HG03558 (cell line): ENCODE measurements at regions not wholly inside any gene's neighbourhood (a gene's known extent, or its start where the extent isn't known, plus 50 kb on each side); places are given as distances from the start of the nearest gene placed in this dataset.
"Not testable (repeated sequence)": the region's sequence is repeated elsewhere in the genome, so short reads cannot be mapped to it uniquely, and the experiment has no call there.

ENCODE experiments used
- ATAC-seq: cut with Tn5 transposase; IDR thresholded peaks from one replicate; pipeline ENCODE4 v1.9.1; 2021; ENCODE audit warnings: moderate number of reproducible peaks; ENCODE audit not compliant: unreplicated experiment; ENCODE audit errors: extremely low read depth

GRCh38 chr4:128543696-128544095 is 256.1 kb upstream of the PGRMC2 start:
- ATAC-seq = no peak

GRCh38 chr4:128542047-128542446 is 254.4 kb upstream of the PGRMC2 start:
- ATAC-seq = no peak

GRCh38 chr4:128540122-128540521 is 252.5 kb upstream of the PGRMC2 start:
- no peak for ATAC-seq

GRCh38 chr4:128538111-128538882 is 250.7 kb upstream of the PGRMC2 start:
- ATAC-seq = no peak

GRCh38 chr4:128536746-128537145 is 249.1 kb upstream of the PGRMC2 start:
- ATAC-seq = no peak

- ATAC-seq = not testable (repeated sequence)
These were observed 247.9 kb upstream of the PGRMC2 start for GRCh38 chr4:128535510-128535909.

GRCh38 chr4:128528793-128529553 is 241.4 kb upstream of the PGRMC2 start:
- no peak for ATAC-seq

GRCh38 chr4:128527946-128528576 is 240.4 kb upstream of the PGRMC2 start:
- no peak for ATAC-seq

GRCh38 chr4:128527351-128527750 is 239.7 kb upstream of the PGRMC2 start:
- ATAC-seq = no peak

GRCh38 chr4:128525992-128526630 is 238.5 kb upstream of the PGRMC2 start:
- ATAC-seq = no peak

GRCh38 chr4:128525387-128525786 is 237.8 kb upstream of the PGRMC2 start:
- no peak for ATAC-seq

- ATAC-seq = no peak
These were observed 236.7 kb upstream of the PGRMC2 start for GRCh38 chr4:128524311-128524710.

- ATAC-seq = no peak
These were observed 234.1 kb upstream of the PGRMC2 start for GRCh38 chr4:128521648-128522111.

- no peak for ATAC-seq
These were observed 233.5 kb upstream of the PGRMC2 start for GRCh38 chr4:128521156-128521555.

GRCh38 chr4:128519163-128519830 is 231.7 kb upstream of the PGRMC2 start:
- ATAC-seq = no peak

- peak; percentile 94 for ATAC-seq
These were observed 230.3 kb upstream of the PGRMC2 start for GRCh38 chr4:128517739-128518510.

GRCh38 chr4:128517096-128517738 is 229.6 kb upstream of the PGRMC2 start:
- ATAC-seq = no peak

GRCh38 chr4:128516301-128516969 is 228.8 kb upstream of the PGRMC2 start:
- peak; percentile 35 for ATAC-seq
